Astrocyte of the spinal cord (primary cell): ENCODE measurements at regions not wholly inside any gene's neighbourhood (a gene's known extent, or its start where the extent isn't known, plus 50 kb on each side); places are given as distances from the start of the nearest gene placed in this dataset.

ENCODE experiments used
- DNase-seq: peaks from one replicate; pipeline ENCODE4 v3.0.0; 2011; ENCODE audit warnings: low read depth, low spot score
- H3K4me3 ChIP-seq: 2 replicates; pipeline ENCODE4 v1.5.1; 2011; ENCODE audit warnings: low read depth, mild to moderate bottlenecking, low read length, moderate library complexity
- in situ Hi-C: cut with HindIII; loops from 2 replicates; pipeline ENCODE4 v1.10.0; 2017; ENCODE audit warnings: low sequenced_read_pairs
- TF ChIP-seq, protein P1 (sequence below): IDR thresholded peaks from 2 replicates; pipeline ENCODE4 v1.5.1; 2012; ENCODE audit warnings: low read depth, mild to moderate bottlenecking, low read length, inconsistent platforms

DNA sequence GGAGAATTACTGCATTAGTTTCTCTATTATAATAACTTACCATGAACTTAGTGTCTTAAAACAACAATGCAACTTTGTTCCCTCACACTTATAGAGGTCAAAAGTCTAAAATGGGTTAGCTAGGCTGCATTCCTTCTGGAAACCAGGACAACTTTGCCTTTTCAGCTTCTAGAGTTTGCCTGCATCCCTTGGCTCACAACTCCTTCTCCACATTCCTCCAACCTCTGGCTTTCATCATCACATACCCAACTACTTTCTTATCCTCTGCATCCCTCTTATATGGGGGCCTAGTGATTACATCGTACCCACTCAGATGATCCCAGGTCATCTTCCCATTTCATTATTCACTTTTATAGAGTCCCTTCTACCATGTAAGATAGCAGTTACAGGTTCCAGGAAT, 251.1 kb downstream of the C12orf50 start:
- no peak for DNase-seq
- in situ Hi-C loops = no loop called here
- TF ChIP-seq, protein P1, sequence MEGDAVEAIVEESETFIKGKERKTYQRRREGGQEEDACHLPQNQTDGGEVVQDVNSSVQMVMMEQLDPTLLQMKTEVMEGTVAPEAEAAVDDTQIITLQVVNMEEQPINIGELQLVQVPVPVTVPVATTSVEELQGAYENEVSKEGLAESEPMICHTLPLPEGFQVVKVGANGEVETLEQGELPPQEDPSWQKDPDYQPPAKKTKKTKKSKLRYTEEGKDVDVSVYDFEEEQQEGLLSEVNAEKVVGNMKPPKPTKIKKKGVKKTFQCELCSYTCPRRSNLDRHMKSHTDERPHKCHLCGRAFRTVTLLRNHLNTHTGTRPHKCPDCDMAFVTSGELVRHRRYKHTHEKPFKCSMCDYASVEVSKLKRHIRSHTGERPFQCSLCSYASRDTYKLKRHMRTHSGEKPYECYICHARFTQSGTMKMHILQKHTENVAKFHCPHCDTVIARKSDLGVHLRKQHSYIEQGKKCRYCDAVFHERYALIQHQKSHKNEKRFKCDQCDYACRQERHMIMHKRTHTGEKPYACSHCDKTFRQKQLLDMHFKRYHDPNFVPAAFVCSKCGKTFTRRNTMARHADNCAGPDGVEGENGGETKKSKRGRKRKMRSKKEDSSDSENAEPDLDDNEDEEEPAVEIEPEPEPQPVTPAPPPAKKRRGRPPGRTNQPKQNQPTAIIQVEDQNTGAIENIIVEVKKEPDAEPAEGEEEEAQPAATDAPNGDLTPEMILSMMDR = no peak

DNA sequence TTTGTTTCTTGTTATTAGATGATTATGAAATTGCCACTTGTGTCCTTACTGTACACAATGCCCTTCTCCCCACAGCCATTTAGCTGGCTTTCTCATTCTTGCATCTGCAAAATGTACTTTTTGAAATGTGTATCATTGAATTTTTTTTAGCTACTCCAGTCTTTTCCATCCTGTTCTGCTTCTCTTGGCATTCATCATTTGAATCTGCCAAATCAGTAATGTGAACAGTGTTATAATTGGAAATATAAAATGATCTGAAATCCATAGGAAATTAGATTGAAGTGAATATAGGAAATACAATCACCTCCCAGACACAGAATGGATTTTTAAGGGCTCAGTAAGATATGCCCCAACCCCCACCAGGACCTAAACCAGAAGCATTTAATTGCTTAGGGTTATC, 253.4 kb downstream of the C12orf50 start:
- H3K4me3 ChIP-seq = no peak overlapping the region
- DNase-seq = no peak
- TF ChIP-seq, protein P1 = no peak
- in situ Hi-C loops = no loop called here

More for the DNA sequence above, 251.1 kb downstream of the C12orf50 start:
- no peak overlapping the region for H3K4me3 ChIP-seq

DNA sequence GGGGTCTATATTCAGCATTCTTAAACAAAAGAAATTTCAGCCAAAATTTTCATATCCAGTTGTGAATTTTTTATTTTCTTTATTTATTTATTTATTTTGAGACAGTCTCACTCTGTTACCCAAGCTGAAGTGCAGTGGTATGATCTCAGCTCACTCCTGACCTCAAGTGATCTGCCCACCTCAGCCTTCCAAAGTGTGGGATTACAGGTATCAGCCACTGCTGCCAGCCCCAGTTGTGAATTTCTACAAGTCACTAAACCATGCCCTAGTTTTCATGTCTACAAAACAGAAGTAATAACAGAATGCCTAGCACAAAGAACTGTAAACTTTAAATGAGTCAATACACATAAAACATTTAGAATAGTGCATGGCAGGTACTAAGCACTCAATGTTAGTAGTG, 254.2 kb downstream of the C12orf50 start:
- DNase-seq = no peak
- in situ Hi-C loops = no loop called here
- H3K4me3 ChIP-seq = no peak overlapping the region
- TF ChIP-seq, protein P1 = no peak

DNA sequence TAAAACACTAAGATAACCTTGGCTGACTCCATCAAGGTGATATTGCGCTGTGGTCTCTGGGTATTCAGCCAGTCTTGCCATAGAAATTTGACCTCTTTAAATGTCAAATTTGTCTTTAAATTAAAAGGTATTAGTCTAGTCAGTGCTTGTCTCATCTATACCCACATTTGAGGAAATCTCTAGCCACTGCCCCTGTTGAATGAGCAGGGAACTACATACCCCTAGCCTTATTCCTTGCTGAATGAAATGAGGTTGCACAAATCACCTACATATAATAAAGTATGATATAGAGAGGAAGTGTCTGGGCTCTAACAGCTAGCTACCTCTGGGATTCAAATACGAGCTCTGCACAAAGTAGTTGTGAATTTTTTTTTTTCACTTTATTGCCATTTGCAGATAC, 256.8 kb downstream of the C12orf50 start:
- TF ChIP-seq, protein P1 = no peak
- in situ Hi-C loops = no loop called here
- DNase-seq = no peak
- H3K4me3 ChIP-seq = no peak overlapping the region

DNA sequence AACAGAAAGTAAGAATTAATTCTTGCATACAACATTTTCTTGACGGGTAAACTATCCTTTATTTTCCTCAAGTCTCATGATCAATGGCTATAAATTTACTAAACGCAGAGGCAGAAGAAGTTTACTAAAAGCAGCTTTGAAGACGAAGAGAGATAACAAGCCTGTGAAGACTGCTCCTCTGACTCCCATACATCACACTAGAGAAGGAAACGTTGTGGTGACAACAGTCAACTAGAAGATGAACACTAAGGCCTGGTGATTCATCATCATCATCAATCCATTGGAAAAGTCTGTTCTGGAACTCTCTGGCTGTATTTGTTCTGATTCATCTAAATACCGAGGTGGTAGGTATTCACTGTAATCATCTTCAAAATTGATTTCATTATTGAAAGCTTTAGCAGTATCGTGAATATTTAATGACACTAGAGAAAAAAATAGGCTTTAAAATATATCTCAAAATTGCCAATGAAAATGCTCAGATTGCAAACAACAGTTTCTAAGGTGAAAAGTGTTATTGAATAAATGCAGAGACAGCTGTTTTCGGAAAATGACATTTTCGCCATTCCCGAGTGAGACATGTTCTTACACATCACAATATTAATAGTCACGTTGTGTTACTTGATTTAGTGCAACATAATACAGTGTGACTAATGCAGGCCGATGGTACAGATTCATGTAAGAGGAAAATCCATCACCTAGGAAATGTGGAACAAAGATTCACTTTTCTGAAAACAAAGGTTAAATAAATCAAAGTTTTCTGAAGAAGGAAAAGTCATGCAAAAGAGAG, 260.5 kb downstream of the C12orf50 start:
- in situ Hi-C loops = no loop called here
- TF ChIP-seq, protein P1 = no peak
- no peak for DNase-seq
- H3K4me3 ChIP-seq = no peak overlapping the region

DNA sequence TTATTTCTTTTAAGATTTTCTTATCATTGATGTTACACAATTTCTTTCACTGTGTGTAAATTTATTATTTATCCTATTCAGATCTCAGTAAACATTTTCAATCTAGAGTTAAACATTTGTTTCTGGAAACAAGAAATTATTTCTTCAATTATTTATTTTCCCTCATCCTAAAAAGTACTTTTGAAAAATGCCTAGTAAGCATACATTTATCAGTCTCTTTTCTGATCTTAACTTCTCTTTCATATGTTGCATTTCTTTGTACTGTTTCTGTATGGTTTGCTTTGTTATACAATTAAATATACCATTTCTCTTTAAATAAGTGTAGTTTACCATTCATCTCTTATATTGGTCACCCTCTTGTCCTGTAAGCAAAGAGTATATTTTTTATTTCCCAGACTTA, 263.2 kb downstream of the C12orf50 start:
- H3K4me3 ChIP-seq = no peak overlapping the region
- in situ Hi-C loops = no loop called here
- TF ChIP-seq, protein P1 = no peak
- DNase-seq = no peak
